ENCODE measurements at regions not wholly inside any gene's neighbourhood (a gene's known extent, or its start where the extent isn't known, plus 50 kb on each side); places are given as distances from the start of the nearest gene placed in this dataset.

- Histone ChIP-seq H2BK5ac (ENCODE audit: insufficient read length, low read length) (no peak overlapping the region), H3K79me2 (ENCODE audit: insufficient read depth, low read length) (no peaks in the 10 kb centered on the region), H3T11ph (ENCODE audit: low read length) (no peak overlapping the region), H4K20me1 (ENCODE audit: control insufficient read depth, insufficient read depth, insufficient read length) (no peaks in the 10 kb centered on the region), H3K4me1 (ENCODE audit: insufficient read depth, low read length) (no peaks in the 10 kb centered on the region), H3K27ac (ENCODE audit: insufficient read length, low read depth, low read length) (no peak overlapping the region), H3K4ac (ENCODE audit: low read depth, low read length) (no peak overlapping the region), H3K18ac (ENCODE audit: insufficient read length, low read depth, low read length) (no peak overlapping the region), H2BK15ac (ENCODE audit: low read depth, low read length) (no peak overlapping the region), H2BK20ac (ENCODE audit: low read depth, low read length, poor library complexity, severe bottlenecking) (no peak overlapping the region), H3K23me2 (ENCODE audit: insufficient read length, low read depth, low read length, poor library complexity, severe bottlenecking) (no peaks in the 10 kb centered on the region), H3K9me3 (ENCODE audit: control insufficient read depth, low read depth, low read length) (no peaks in the 10 kb centered on the region), H3K9ac (ENCODE audit: extremely low read depth, insufficient read length, low read length) (no peak overlapping the region), H2BK12ac (ENCODE audit: insufficient read length, low read depth, low read length) (no peak overlapping the region), H4K91ac (ENCODE audit: insufficient read length, low read depth, low read length) (no peak overlapping the region), H3K56ac (ENCODE audit: insufficient read length, low read depth, low read length) (no peak overlapping the region), H4K5ac (ENCODE audit: insufficient read length, low read depth, low read length) (no peak overlapping the region), H2AK5ac (ENCODE audit: insufficient read length, low read length) (no peak overlapping the region), H3K23ac (ENCODE audit: insufficient read length, low read depth, low read length) (no peak overlapping the region), H3K4me2 (ENCODE audit: insufficient read depth, insufficient read length, low read length) (no peak overlapping the region), H2AFZ (ENCODE audit: low read length) (no peak overlapping the region), H3K14ac (ENCODE audit: insufficient read depth, low read length) (no peak overlapping the region), H3K79me1 (ENCODE audit: insufficient read depth, low read depth, low read length, poor library complexity, severe bottlenecking) (no peaks in the 10 kb centered on the region), H2BK120ac (ENCODE audit: low read depth, low read length, poor library complexity, severe bottlenecking) (no peak overlapping the region), H4K8ac (replicated peaks; ENCODE audit: insufficient read length, low read depth, low read length) (no peak overlapping the region), H3K27me3 (ENCODE audit: insufficient read depth, low read length) (no peaks in the 10 kb centered on the region)
- H3K9me3 Mint-ChIP-seq, result peaks cover 3 to 5% of the 10 kb centered on the region in 2 experiments; a peak in 3 of 5 replicates
- WGBS (ENCODE audit: extremely low coverage, insufficient read length, low lambda C conversion rate), result no CpG with 5 or more reads among the region's 3 CpGs
- no peak overlapping the region for H3K4me3 Mint-ChIP-seq
- H3K27me3 Mint-ChIP-seq (ENCODE audit: low read depth), result no peaks in the 10 kb centered on the region
- H3K27ac Mint-ChIP-seq, result no peak overlapping the region; a peak in 1 of 7 replicates
- DNase-seq, result no peak
- H3K36me3 Mint-ChIP-seq (ENCODE audit: insufficient read depth in 1 of 3, low read depth in 3 of 3), result peaks cover 0 to 5% (median 3%) of the 10 kb centered on the region in 3 experiments; a peak in 5 of 7 replicates
- peaks cover 0 to 3% of the 10 kb centered on the region in 2 experiments; a peak in 3 of 4 replicates for H3K4me1 Mint-ChIP-seq
- no peak for TF ChIP-seq CTCF (conservative IDR thresholded peaks at IDR 0.05)
These were observed 353.1 kb downstream of the CD83 start for GRCh38 chr6:14470671-14471070.
